C4-2B (cell line): ENCODE measurements at regions not wholly inside any gene's neighbourhood (a gene's known extent, or its start where the extent isn't known, plus 50 kb on each side); places are given as distances from the start of the nearest gene placed in this dataset.
"Not testable (repeated sequence)": the region's sequence is repeated elsewhere in the genome, so short reads cannot be mapped to it uniquely, and the experiment has no call there.

ENCODE experiments used
- H3K27ac ChIP-seq: fragments of 450-650 bp; 2 replicates; pipeline ENCODE4 v1.5.1; 2017
- ZFX ChIP-seq: fragments of 450-650 bp; IDR thresholded peaks from 2 replicates; pipeline ENCODE4 v1.6.1; 2017
- TF ChIP-seq, protein P1 (sequence below): fragments of 450-650 bp; conservative IDR thresholded peaks from 2 replicates; pipeline ENCODE4 v1.5.1; 2017; ENCODE audit warnings: mild to moderate bottlenecking

DNA sequence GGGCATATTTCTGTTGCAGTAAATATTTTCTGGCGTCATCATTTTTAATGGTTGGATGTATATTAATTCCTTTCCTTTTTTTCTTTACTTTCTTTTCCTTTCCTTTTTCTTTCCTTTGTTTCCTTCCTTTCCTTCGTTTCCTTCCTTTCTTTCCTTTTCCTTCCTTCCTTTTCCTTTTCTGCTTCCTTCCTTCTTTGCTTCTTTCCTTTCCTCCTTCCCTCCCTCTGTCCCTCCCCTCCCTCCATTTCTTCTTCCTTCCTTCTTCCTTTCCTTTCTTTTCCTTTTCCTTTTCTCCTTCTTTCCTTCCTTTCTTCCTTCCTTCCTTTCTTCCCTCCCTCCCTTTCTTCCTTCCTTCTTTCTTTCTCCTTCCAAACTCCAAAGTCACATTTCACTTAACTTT is 54.9 kb upstream of the LYSMD4 start:
- TF ChIP-seq, protein P1, sequence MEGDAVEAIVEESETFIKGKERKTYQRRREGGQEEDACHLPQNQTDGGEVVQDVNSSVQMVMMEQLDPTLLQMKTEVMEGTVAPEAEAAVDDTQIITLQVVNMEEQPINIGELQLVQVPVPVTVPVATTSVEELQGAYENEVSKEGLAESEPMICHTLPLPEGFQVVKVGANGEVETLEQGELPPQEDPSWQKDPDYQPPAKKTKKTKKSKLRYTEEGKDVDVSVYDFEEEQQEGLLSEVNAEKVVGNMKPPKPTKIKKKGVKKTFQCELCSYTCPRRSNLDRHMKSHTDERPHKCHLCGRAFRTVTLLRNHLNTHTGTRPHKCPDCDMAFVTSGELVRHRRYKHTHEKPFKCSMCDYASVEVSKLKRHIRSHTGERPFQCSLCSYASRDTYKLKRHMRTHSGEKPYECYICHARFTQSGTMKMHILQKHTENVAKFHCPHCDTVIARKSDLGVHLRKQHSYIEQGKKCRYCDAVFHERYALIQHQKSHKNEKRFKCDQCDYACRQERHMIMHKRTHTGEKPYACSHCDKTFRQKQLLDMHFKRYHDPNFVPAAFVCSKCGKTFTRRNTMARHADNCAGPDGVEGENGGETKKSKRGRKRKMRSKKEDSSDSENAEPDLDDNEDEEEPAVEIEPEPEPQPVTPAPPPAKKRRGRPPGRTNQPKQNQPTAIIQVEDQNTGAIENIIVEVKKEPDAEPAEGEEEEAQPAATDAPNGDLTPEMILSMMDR, result no peak
- no peak for TF ChIP-seq ZFX
- no peak overlapping the region for H3K27ac ChIP-seq

- not testable (repeated sequence) for H3K27ac ChIP-seq
Measured at GRCh38 chr15:99784800-99785199, 51.6 kb upstream of the LYSMD4 start.

- not testable (repeated sequence) for H3K27ac ChIP-seq
Measured at GRCh38 chr15:99783918-99784619, 50.8 kb upstream of the LYSMD4 start.
